SK-N-SH (cell line): ENCODE measurements at regions not wholly inside any gene's neighbourhood (a gene's known extent, or its start where the extent isn't known, plus 50 kb on each side); places are given as distances from the start of the nearest gene placed in this dataset.

Experiments
- POLR2AphosphoS5 ChIP-seq: IDR thresholded peaks from 2 replicates; pipeline ENCODE4 v1.6.1; 2012; ENCODE audit warnings: low read depth, low read length
- TF ChIP-seq, protein P1 (sequence below): fragments of 200-600 bp; sonication (generic); IDR thresholded peaks from 2 replicates; pipeline ENCODE4 v1.6.1; 2017; ENCODE audit warnings: antibody characterized with exemption, mild to moderate bottlenecking, moderate library complexity

DNA sequence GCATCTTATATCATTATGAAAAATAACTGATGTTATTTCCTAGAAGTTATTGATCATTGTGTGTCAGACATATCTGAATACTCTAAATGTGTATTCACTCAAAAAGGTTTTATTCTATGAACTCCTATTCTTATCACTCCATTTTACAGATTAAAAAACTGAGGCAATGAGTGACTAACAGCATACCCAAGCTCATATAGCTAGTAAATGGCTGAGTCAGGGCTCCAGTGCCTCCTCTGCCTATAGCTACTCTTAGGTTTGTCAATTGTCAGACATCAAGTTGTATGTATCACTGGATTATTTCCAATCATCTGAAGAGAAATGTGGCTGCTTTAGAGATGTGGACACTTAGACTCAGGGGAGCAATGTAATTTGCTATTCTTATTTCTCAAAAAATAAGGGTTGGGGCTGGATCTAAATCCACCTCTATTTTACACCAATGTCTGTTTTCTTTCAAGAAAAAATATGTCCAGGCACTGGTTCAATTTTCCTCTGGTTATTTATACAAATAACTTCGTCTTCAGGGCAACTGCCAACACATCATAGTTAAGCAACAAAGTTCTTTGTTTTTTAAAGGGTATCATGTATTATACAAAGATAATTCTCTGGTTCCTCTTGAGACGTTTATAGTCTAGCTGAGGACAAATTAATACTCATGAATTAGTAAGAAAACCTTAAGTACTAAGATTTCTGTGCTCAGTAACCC lies 328.9 kb upstream of the MAF start:
- TF ChIP-seq POLR2AphosphoS5, result no peak
- TF ChIP-seq, protein P1, sequence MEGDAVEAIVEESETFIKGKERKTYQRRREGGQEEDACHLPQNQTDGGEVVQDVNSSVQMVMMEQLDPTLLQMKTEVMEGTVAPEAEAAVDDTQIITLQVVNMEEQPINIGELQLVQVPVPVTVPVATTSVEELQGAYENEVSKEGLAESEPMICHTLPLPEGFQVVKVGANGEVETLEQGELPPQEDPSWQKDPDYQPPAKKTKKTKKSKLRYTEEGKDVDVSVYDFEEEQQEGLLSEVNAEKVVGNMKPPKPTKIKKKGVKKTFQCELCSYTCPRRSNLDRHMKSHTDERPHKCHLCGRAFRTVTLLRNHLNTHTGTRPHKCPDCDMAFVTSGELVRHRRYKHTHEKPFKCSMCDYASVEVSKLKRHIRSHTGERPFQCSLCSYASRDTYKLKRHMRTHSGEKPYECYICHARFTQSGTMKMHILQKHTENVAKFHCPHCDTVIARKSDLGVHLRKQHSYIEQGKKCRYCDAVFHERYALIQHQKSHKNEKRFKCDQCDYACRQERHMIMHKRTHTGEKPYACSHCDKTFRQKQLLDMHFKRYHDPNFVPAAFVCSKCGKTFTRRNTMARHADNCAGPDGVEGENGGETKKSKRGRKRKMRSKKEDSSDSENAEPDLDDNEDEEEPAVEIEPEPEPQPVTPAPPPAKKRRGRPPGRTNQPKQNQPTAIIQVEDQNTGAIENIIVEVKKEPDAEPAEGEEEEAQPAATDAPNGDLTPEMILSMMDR, result no peak
